GM12878 (cell line): ENCODE measurements at regions not wholly inside any gene's neighbourhood (a gene's known extent, or its start where the extent isn't known, plus 50 kb on each side); places are given as distances from the start of the nearest gene placed in this dataset.

ENCODE experiments used
- ATAC-seq: fragments of 200-7000 bp; cut with Tn5 transposase; 3 replicates; pipeline ENCODE4 v1.9.1; 2020; ENCODE audit warnings: mild to moderate bottlenecking, moderate library complexity
- BruUV-seq: library from RNA; stranded (reverse); fragments of 400-500 nt; replicated peaks from 2 replicates; lab custom pipeline; 2021; lab: Mats Ljungman, UMichigan
- CTCF ChIA-PET: fragments of 300-600 bp; sonication (Branson Sonifier 250); formaldehyde crosslinking; extraction: SDS; loops from one replicate; lab custom pipeline; 2021; ENCODE audit warnings: inconsistent platforms; lab: Yijun Ruan, JAX
- POLR2A ChIA-PET: fragments of 350-600 bp; formaldehyde crosslinking; extraction: SDS; loops from one replicate; lab custom pipeline; 2021; ENCODE audit warnings: inconsistent platforms; lab: Charles Lee
- RAD21 ChIA-PET: fragments of 300-600 bp; sonication (Branson Sonifier 250); formaldehyde crosslinking; loops from one replicate; lab custom pipeline; 2023; ENCODE audit warnings: antibody characterized with exemption; ENCODE audit not compliant: unreplicated experiment; lab: Charles Lee
- SMC1A ChIA-PET: fragments of 300-600 bp; sonication (Branson Sonifier 250); formaldehyde crosslinking; loops from one replicate; lab custom pipeline; 2023; ENCODE audit not compliant: unreplicated experiment, uncharacterized antibody; lab: Charles Lee
- DNase-seq: peaks from one replicate; pipeline ENCODE4 v3.0.0-alpha.2; 2011; ENCODE audit warnings: low read depth, low spot score
- FAIRE-seq: peaks from 3 replicates; lab custom pipeline; 2011; peaks lifted over from hg19 to GRCh38; lab: Jason Lieb, UNC
- H2AFZ ChIP-seq: 2 replicates; pipeline ENCODE4 v1.6.0; 2011; ENCODE audit warnings: low read depth, low read length, control low read depth; ENCODE audit not compliant: control insufficient read depth
- H3K27ac ChIP-seq: 2 replicates; pipeline ENCODE4 v1.5.1; 2011; ENCODE audit warnings: control low read depth; ENCODE audit not compliant: control insufficient read depth, insufficient read depth
- H3K27me3 ChIP-seq, 2 experiments: replicated peaks in 1 of 2; 2 replicates each; pipeline versions ENCODE4 v1.6.0 to v1.6.1; 2011; ENCODE audit warnings: low read length in 1 of 2; ENCODE audit not compliant: control insufficient read depth in 2 of 2, insufficient read depth in 2 of 2
- H3K36me3 ChIP-seq, 2 experiments: 2 replicates each; pipeline ENCODE4 v1.5.1; 2011; ENCODE audit warnings: low read length in 1 of 2; ENCODE audit not compliant: control insufficient read depth in 2 of 2, insufficient read depth in 2 of 2
- H3K4me1 ChIP-seq: 2 replicates; pipeline ENCODE4 v1.6.1; 2011; ENCODE audit warnings: mild to moderate bottlenecking, low read length, moderate library complexity, mixed read lengths; ENCODE audit not compliant: control insufficient read depth, insufficient read depth
- H3K4me2 ChIP-seq: 2 replicates; pipeline ENCODE4 v1.6.0; 2011; ENCODE audit warnings: control low read depth; ENCODE audit not compliant: control insufficient read depth, insufficient read depth
- H3K4me3 ChIP-seq: fragments of 200-600 bp; sonication (generic); 2 replicates; pipeline ENCODE4 v1.5.1; 2016
- H3K79me2 ChIP-seq: 2 replicates; pipeline ENCODE4 v1.6.0; 2011; ENCODE audit warnings: low read length; ENCODE audit not compliant: control insufficient read depth, insufficient read depth
- H3K9ac ChIP-seq: 2 replicates; pipeline ENCODE4 v1.8.0; 2011; ENCODE audit warnings: low read length, control low read depth, mixed read lengths; ENCODE audit not compliant: control insufficient read depth, insufficient read depth
- H3K9me3 ChIP-seq: replicated peaks from 3 replicates; pipeline ENCODE4 v1.5.1; 2011; ENCODE audit warnings: mild to moderate bottlenecking, low read length; ENCODE audit not compliant: control insufficient read depth, insufficient read depth
- H4K20me1 ChIP-seq: 2 replicates; pipeline ENCODE4 v1.6.0; 2011; ENCODE audit not compliant: control insufficient read depth, insufficient read depth
- ESRRA ChIP-seq: IDR thresholded peaks from 2 replicates; pipeline ENCODE4 v1.6.1; 2012; ENCODE audit warnings: mild to moderate bottlenecking, low read length, improper control_type of control experiment
- KAT2A ChIP-seq: conservative IDR thresholded peaks from 2 replicates; pipeline ENCODE4 v1.6.1; 2011; ENCODE audit warnings: low read depth, low read length; ENCODE audit not compliant: control insufficient read depth
- MXI1 ChIP-seq: fragments of 150-350 bp; IDR thresholded peaks from 2 replicates; pipeline ENCODE4 v1.6.1; 2011; ENCODE audit warnings: low read depth, mild to moderate bottlenecking, inconsistent platforms, low read length, improper control_type of control experiment
- MYC ChIP-seq: IDR thresholded peaks from 2 replicates; pipeline ENCODE4 v1.6.1; 2011; ENCODE audit warnings: mild to moderate bottlenecking, low read length, moderate library complexity, inconsistent platforms; ENCODE audit not compliant: insufficient read depth, insufficient replicate concordance, insufficient read length, severe bottlenecking
- NRF1 ChIP-seq: conservative IDR thresholded peaks from 2 replicates; pipeline ENCODE4 v1.6.1; 2011; ENCODE audit warnings: mild to moderate bottlenecking, low read depth, low read length, improper control_type of control experiment
- PAX8 ChIP-seq: fragments of 450-650 bp; IDR thresholded peaks from 2 replicates; pipeline ENCODE4 v1.6.1; 2017; ENCODE audit warnings: mild to moderate bottlenecking, moderate library complexity
- RB1 ChIP-seq: fragments of 450-650 bp; formaldehyde crosslinking; IDR thresholded peaks from 2 replicates; pipeline ENCODE4 v1.6.1; 2017; ENCODE audit warnings: mild to moderate bottlenecking, borderline replicate concordance
- TARDBP ChIP-seq: IDR thresholded peaks from 2 replicates; pipeline ENCODE4 v1.6.1; 2016; ENCODE audit warnings: borderline replicate concordance
- TCF12 ChIP-seq: IDR thresholded peaks from 2 replicates; pipeline ENCODE4 v1.6.1; 2011; ENCODE audit warnings: low read depth, mild to moderate bottlenecking, low read length
- YBX1 ChIP-seq: fragments of 450-650 bp; IDR thresholded peaks from 2 replicates; pipeline ENCODE4 v1.6.1; 2016; ENCODE audit warnings: antibody characterized with exemption
- WGBS: methylation state at CpG from one replicate; pipeline ENCODE4 v1.1.6; 2016; ENCODE audit warnings: low lambda C conversion rate; ENCODE audit not compliant: insufficient replicate concordance, insufficient coverage; ENCODE audit errors: missing lambda C conversion rate; 5-methylcytosine and 5-hydroxymethylcytosine counted together
- in situ Hi-C: fragments of 300-500 bp; cut with MboI; formaldehyde crosslinking; loops from 9 replicates; pipeline ENCODE4 v1.14.3; 2018; ENCODE audit warnings: mixed read lengths
- intact Hi-C: fragments of 100-400 bp; cut with micrococcal nuclease; formaldehyde crosslinking; loops from one replicate; pipeline ENCODE4 v1.14.2; 2022; ENCODE audit not compliant: unreplicated experiment
- TF ChIP-seq, protein P1 (sequence below): fragments of 450-650 bp; IDR thresholded peaks from 2 replicates; pipeline ENCODE4 v1.6.1; 2017; ENCODE audit warnings: low read depth, mild to moderate bottlenecking, moderate library complexity
- TF ChIP-seq, protein P2 (sequence below): IDR thresholded peaks from 2 replicates; pipeline ENCODE4 v1.6.1; 2012; ENCODE audit warnings: low read length, inconsistent platforms
- TF ChIP-seq, protein P3 (sequence below): IDR thresholded peaks from 2 replicates; pipeline ENCODE4 v1.6.1; 2011; ENCODE audit warnings: borderline replicate concordance, low read depth, mild to moderate bottlenecking, moderate library complexity, low read length; ENCODE audit not compliant: insufficient read depth, poor library complexity, severe bottlenecking
- TF ChIP-seq, protein P4 (sequence below): fragments of 450-650 bp; IDR thresholded peaks from 2 replicates; pipeline ENCODE4 v1.6.1; 2018; ENCODE audit warnings: borderline replicate concordance, mild to moderate bottlenecking; ENCODE audit not compliant: partially characterized antibody

DNA sequence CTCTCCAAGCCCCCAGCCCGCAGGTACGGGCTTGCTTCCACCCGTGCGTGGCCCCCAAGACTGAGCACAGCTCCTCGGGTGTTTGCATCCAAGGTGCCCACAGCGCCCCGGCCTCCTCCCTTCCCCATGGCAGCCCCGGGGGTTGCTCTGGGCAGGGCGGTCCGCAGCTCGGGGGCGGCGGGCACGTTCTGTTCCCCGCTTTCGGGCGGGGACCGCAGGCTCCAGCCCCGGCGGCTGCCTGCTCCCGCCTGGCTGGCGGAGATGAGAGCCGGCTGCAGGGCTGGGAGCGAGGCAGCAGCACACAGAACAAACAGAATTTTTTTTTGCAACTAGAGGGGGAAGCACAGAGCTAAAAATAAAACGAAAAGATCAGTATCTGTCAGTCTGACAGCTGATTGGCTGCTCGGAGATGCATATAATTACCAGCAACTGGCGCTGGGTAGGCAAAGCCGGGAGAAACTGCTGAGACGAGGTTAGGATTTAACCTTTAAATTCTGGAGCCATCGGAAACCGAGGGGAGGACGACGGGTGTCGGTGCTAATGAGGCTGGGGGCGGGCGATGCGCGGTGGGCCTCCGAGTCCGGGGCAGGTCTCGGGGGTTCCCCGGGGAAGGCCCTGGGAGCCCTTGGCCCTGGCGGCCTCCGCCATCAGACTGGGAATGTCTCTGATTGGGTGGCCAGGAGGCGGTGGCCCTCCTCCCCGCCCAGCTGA, 142.7 kb upstream of the IER5L start:
- no peaks in the 10 kb centered on the region for H3K79me2 ChIP-seq
- ChIA-PET SMC1A (interaction anchor here (1.4 kb wide), 2 partner anchors 11 to 27 kb away, joined by 3 to 4 read pairs; no protein-coding TSS in a partner anchor), RAD21 (interaction anchor here (1.1 kb wide), 1 partner anchor 181 kb away, joined by 7 read pairs; no protein-coding TSS in a partner anchor), CTCF (interaction anchor here (1.3 to 1.8 kb wide), 5 partner anchors 62 to 180 kb away, joined by 3 to 5 read pairs (median 3); partner anchors contain the start of gene IER5L), POLR2A (no interaction called here)
- no peaks in the 10 kb centered on the region for H4K20me1 ChIP-seq
- peak overlapping the region; percentile 95 for H3K4me2 ChIP-seq
- H3K9me3 ChIP-seq, result no peaks in the 10 kb centered on the region
- intact Hi-C loops (loop anchor here (5.0 kb wide), 1 partner anchor 48 kb away; no protein-coding TSS in a partner anchor), in situ Hi-C loops (no loop called here)
- no TSS peak for BruUV-seq
- peak; percentile 65 for FAIRE-seq
- peak overlapping the region; percentile 75 for H2AFZ ChIP-seq
- peak; percentile 34 for DNase-seq
- H3K4me1 ChIP-seq, result peaks cover 12% of the 10 kb centered on the region
- WGBS, result 5% methylated on average over 46 of the region's 46 CpGs
- ATAC-seq, result peak; percentile 91
- H3K27ac ChIP-seq, result no peak overlapping the region
- H3K27me3 ChIP-seq, result no peaks in the 10 kb centered on the region
- H3K9ac ChIP-seq, result peak overlapping the region; percentile 49
- H3K4me3 ChIP-seq, result peak overlapping the region; percentile 59
- no peaks in the 10 kb centered on the region for H3K36me3 ChIP-seq
- TF ChIP-seq MXI1, result no peak
- TF ChIP-seq TARDBP, result no peak
- TF ChIP-seq, protein P1, sequence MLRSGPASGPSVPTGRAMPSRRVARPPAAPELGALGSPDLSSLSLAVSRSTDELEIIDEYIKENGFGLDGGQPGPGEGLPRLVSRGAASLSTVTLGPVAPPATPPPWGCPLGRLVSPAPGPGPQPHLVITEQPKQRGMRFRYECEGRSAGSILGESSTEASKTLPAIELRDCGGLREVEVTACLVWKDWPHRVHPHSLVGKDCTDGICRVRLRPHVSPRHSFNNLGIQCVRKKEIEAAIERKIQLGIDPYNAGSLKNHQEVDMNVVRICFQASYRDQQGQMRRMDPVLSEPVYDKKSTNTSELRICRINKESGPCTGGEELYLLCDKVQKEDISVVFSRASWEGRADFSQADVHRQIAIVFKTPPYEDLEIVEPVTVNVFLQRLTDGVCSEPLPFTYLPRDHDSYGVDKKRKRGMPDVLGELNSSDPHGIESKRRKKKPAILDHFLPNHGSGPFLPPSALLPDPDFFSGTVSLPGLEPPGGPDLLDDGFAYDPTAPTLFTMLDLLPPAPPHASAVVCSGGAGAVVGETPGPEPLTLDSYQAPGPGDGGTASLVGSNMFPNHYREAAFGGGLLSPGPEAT, result no peak
- TF ChIP-seq NRF1, result no peak
- no peak for TF ChIP-seq TCF12
- no peak for TF ChIP-seq KAT2A
- no peak for TF ChIP-seq ESRRA
- TF ChIP-seq RB1, result no peak
- TF ChIP-seq PAX8, result no peak
- TF ChIP-seq MYC, result no peak
- TF ChIP-seq, protein P2, sequence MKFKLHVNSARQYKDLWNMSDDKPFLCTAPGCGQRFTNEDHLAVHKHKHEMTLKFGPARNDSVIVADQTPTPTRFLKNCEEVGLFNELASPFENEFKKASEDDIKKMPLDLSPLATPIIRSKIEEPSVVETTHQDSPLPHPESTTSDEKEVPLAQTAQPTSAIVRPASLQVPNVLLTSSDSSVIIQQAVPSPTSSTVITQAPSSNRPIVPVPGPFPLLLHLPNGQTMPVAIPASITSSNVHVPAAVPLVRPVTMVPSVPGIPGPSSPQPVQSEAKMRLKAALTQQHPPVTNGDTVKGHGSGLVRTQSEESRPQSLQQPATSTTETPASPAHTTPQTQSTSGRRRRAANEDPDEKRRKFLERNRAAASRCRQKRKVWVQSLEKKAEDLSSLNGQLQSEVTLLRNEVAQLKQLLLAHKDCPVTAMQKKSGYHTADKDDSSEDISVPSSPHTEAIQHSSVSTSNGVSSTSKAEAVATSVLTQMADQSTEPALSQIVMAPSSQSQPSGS, result no peak
- TF ChIP-seq, protein P3, sequence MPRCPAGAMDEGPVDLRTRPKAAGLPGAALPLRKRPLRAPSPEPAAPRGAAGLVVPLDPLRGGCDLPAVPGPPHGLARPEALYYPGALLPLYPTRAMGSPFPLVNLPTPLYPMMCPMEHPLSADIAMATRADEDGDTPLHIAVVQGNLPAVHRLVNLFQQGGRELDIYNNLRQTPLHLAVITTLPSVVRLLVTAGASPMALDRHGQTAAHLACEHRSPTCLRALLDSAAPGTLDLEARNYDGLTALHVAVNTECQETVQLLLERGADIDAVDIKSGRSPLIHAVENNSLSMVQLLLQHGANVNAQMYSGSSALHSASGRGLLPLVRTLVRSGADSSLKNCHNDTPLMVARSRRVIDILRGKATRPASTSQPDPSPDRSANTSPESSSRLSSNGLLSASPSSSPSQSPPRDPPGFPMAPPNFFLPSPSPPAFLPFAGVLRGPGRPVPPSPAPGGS, result no peak
- no peak for TF ChIP-seq YBX1
- TF ChIP-seq, protein P4, sequence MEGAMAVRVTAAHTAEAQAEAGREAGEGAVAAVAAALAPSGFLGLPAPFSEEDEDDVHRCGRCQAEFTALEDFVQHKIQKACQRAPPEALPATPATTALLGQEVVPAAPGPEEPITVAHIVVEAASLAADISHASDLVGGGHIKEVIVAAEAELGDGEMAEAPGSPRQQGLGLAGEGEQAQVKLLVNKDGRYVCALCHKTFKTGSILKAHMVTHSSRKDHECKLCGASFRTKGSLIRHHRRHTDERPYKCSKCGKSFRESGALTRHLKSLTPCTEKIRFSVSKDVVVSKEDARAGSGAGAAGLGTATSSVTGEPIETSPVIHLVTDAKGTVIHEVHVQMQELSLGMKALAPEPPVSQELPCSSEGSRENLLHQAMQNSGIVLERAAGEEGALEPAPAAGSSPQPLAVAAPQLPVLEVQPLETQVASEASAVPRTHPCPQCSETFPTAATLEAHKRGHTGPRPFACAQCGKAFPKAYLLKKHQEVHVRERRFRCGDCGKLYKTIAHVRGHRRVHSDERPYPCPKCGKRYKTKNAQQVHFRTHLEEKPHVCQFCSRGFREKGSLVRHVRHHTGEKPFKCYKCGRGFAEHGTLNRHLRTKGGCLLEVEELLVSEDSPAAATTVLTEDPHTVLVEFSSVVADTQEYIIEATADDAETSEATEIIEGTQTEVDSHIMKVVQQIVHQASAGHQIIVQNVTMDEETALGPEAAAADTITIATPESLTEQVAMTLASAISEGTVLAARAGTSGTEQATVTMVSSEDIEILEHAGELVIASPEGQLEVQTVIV, result no peak
